Activated CD8-positive, alpha-beta T cell treated with anti-CD3 and anti-CD28 coated beads for 36 hours (primary cell): ENCODE measurements at regions not wholly inside any gene's neighbourhood (a gene's known extent, or its start where the extent isn't known, plus 50 kb on each side); places are given as distances from the start of the nearest gene placed in this dataset.

Source experiments
- ATAC-seq: fragments of 200-7000 bp; cut with Tn5 transposase; one replicate; pipeline ENCODE4 v1.10.0; 2021; ENCODE audit warnings: mild to moderate bottlenecking, moderate library complexity
- CTCF ChIA-PET: fragments of 350-600 bp; sonication (Branson Sonifier 250); formaldehyde crosslinking; loops from one replicate; lab custom pipeline; 2021; ENCODE audit warnings: antibody characterized with exemption; lab: Charles Lee
- POLR2A ChIA-PET: fragments of 350-600 bp; sonication (Branson Sonifier 250); formaldehyde crosslinking; loops from one replicate; lab custom pipeline; 2021; ENCODE audit warnings: antibody characterized with exemption; lab: Charles Lee
- DNase-seq: peaks from one replicate; pipeline ENCODE4 v3.0.0-alpha.2; 2020
- H3K27ac Mint-ChIP-seq: one replicate; pipeline ENCODE4 v1.8.0; 2021; ENCODE audit warnings: mild to moderate bottlenecking, mixed read lengths
- H3K27me3 Mint-ChIP-seq: one replicate; pipeline ENCODE4 v1.8.0; 2021; ENCODE audit warnings: mixed read lengths
- H3K36me3 Mint-ChIP-seq: one replicate; pipeline ENCODE4 v1.8.0; 2021; ENCODE audit warnings: low read depth, mixed read lengths
- H3K4me1 Mint-ChIP-seq: one replicate; pipeline ENCODE4 v1.8.0; 2021; ENCODE audit warnings: low read depth, mixed read lengths
- H3K4me3 Mint-ChIP-seq: one replicate; pipeline ENCODE4 v1.8.0; 2021; ENCODE audit warnings: mild to moderate bottlenecking, moderate library complexity, mixed read lengths
- H3K9me3 Mint-ChIP-seq: one replicate; pipeline ENCODE4 v1.8.0; 2021; ENCODE audit warnings: mixed read lengths
- CTCF ChIP-seq: fragments of 200-600 bp; IDR thresholded peaks from one replicate; pipeline ENCODE4 v1.8.0; 2022; ENCODE audit warnings: antibody characterized with exemption, mild to moderate bottlenecking
- intact Hi-C: fragments of 100-400 bp; cut with micrococcal nuclease; formaldehyde crosslinking; loops from one replicate; pipeline ENCODE4 v1.10.0; 2022

- no peak for ATAC-seq
- H3K27me3 Mint-ChIP-seq, result no peaks in the 10 kb centered on the region
Observed at GRCh38 chr2:228594012-228594411, 412.5 kb upstream of the SPHKAP start.

GRCh38 chr2:228592925-228593324, 411.4 kb upstream of the SPHKAP start:
- Mint-ChIP-seq H3K4me3 (no peak overlapping the region), H3K36me3 (no peaks in the 10 kb centered on the region), H3K27ac (no peak overlapping the region), H3K4me1 (no peaks in the 10 kb centered on the region), H3K9me3 (peaks cover 5% of the 10 kb centered on the region), H3K27me3 (no peaks in the 10 kb centered on the region)
- no peak for ATAC-seq
- TF ChIP-seq CTCF, result no peak
- ChIA-PET CTCF (no interaction called here), POLR2A (no interaction called here)
- DNase-seq, result no peak
- intact Hi-C loops, result no loop called here

More at GRCh38 chr2:228594012-228594411, 412.5 kb upstream of the SPHKAP start:
- H3K4me3 Mint-ChIP-seq, result no peak overlapping the region
- ChIA-PET POLR2A (no interaction called here), CTCF (no interaction called here)
- H3K4me1 Mint-ChIP-seq, result no peaks in the 10 kb centered on the region
- no peak for DNase-seq
- no peaks in the 10 kb centered on the region for H3K36me3 Mint-ChIP-seq
- TF ChIP-seq CTCF, result no peak
- H3K27ac Mint-ChIP-seq, result no peak overlapping the region
- H3K9me3 Mint-ChIP-seq, result peaks cover 3% of the 10 kb centered on the region
- intact Hi-C loops, result no loop called here

- Mint-ChIP-seq H3K27ac (no peak overlapping the region), H3K4me3 (no peak overlapping the region), H3K4me1 (no peaks in the 10 kb centered on the region), H3K9me3 (peaks cover 4% of the 10 kb centered on the region), H3K36me3 (no peaks in the 10 kb centered on the region), H3K27me3 (no peaks in the 10 kb centered on the region)
- DNase-seq (no peak), ATAC-seq (no peak)
- no peak for TF ChIP-seq CTCF
- ChIA-PET POLR2A (no interaction called here), CTCF (no interaction called here)
- intact Hi-C loops, result no loop called here
Observed at GRCh38 chr2:228590681-228591080, 409.2 kb upstream of the SPHKAP start.

GRCh38 chr2:228589115-228589514, 407.6 kb upstream of the SPHKAP start:
- H3K27me3 Mint-ChIP-seq, result no peaks in the 10 kb centered on the region
- DNase-seq (no peak), ATAC-seq (no peak)
- POLR2A ChIA-PET, result no interaction called here
- H3K27ac Mint-ChIP-seq, result no peak overlapping the region
- no peaks in the 10 kb centered on the region for H3K4me1 Mint-ChIP-seq
- CTCF ChIA-PET, result no interaction called here
- no peak for TF ChIP-seq CTCF
- H3K4me3 Mint-ChIP-seq, result no peak overlapping the region
- H3K36me3 Mint-ChIP-seq, result no peaks in the 10 kb centered on the region
- intact Hi-C loops, result no loop called here
- H3K9me3 Mint-ChIP-seq, result peaks cover 4% of the 10 kb centered on the region

- H3K27ac Mint-ChIP-seq, result no peak overlapping the region
- ChIA-PET CTCF (no interaction called here), POLR2A (no interaction called here)
- H3K36me3 Mint-ChIP-seq, result no peaks in the 10 kb centered on the region
- DNase-seq, result no peak
- H3K4me1 Mint-ChIP-seq, result no peaks in the 10 kb centered on the region
- intact Hi-C loops, result no loop called here
- no peak overlapping the region for H3K4me3 Mint-ChIP-seq
- no peak for TF ChIP-seq CTCF
- H3K27me3 Mint-ChIP-seq, result no peaks in the 10 kb centered on the region
- ATAC-seq, result no peak
- peaks cover 2% of the 10 kb centered on the region for H3K9me3 Mint-ChIP-seq
Observed at GRCh38 chr2:228581731-228582130, 400.2 kb upstream of the SPHKAP start.
